HG03280 (cell line): ENCODE measurements at regions not wholly inside any gene's neighbourhood (a gene's known extent, or its start where the extent isn't known, plus 50 kb on each side); places are given as distances from the start of the nearest gene placed in this dataset.
"Not testable (repeated sequence)": the region's sequence is repeated elsewhere in the genome, so short reads cannot be mapped to it uniquely, and the experiment has no call there.

Source experiments
- ATAC-seq: cut with Tn5 transposase; IDR thresholded peaks from one replicate; pipeline ENCODE4 v1.9.1; 2021; ENCODE audit warnings: mild to moderate bottlenecking, moderate library complexity; ENCODE audit not compliant: unreplicated experiment

DNA sequence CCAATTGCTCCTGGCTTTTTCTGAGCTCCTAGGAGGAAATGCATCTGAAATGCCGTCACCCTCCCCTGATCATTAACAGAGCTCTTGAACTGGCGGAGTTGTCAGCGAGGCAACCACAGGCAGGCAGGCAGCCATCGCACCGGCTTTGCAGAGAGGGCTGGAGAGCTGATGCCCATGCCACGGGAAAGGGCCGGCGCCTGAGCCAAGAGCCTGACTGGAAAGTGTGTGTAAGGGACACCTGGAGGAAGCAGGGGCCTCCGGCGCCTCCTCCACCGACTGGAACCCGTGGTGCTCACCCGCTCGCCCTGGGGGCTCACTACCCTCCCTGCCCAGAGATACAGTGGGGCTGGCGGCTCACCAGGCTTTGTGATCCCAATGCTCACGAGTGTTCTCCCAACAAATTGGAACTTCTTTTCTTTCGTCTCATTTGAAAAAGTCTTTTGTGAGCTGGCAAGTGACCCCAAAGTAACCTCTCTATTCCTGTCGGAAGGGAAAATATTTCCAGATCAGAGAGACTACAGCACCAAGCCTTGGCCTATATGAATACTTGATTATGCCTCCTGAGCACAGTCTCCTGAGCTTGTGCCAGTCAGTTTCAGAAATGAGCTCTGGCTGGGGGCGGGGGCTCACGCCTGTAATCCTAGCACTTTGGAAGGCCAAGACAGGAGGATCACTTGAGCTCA, 97.7 kb upstream of the SLC25A33 start:
- ATAC-seq, result no peak

DNA sequence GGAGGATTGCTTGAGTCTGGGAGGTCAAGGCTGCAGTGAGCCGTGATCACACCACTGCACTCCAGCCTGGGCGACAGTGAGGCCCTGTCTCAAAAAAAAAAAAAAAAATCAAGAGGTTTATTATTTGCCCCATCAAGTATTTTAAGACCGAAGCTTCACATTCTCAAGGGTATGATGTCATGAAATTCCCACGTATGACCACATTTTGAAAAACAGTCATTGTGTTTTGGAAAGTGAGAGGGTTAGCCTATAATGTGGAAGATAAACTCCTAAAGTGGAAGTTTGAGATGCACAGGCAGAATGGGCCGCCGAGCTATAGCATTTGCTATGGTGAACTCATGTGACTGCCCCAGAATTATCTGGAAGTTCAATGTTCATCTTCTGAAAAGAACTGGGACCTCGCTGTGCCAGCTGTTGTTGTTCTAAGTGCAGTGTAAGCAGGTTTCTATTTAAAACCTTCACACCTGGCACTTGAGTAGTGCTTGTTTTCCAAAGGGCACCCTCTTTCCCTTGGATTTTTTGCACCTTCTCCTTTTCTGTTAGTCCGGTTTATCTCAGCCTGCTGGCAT, 96.9 kb upstream of the SLC25A33 start:
- no peak for ATAC-seq

DNA sequence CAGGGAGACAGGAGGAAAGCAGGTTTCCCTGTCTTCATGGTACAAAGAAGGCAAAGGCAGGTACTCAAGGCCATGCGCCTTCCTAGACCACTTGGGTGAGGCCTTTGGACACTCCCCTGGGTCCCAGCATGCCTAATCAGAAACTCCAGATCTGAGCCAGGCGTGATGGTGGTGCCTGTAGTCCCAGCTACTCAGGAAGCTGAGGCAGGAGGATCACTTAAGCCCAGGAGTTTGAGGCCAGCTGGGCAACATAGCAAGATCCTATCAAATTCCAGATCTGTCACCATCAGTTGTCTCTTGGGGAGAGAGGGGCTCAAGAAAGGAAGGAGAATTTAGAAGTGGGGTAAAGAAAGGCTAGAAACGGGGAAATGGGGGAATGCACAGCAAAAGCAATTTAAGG, 96.3 kb upstream of the SLC25A33 start:
- ATAC-seq, result no peak

DNA sequence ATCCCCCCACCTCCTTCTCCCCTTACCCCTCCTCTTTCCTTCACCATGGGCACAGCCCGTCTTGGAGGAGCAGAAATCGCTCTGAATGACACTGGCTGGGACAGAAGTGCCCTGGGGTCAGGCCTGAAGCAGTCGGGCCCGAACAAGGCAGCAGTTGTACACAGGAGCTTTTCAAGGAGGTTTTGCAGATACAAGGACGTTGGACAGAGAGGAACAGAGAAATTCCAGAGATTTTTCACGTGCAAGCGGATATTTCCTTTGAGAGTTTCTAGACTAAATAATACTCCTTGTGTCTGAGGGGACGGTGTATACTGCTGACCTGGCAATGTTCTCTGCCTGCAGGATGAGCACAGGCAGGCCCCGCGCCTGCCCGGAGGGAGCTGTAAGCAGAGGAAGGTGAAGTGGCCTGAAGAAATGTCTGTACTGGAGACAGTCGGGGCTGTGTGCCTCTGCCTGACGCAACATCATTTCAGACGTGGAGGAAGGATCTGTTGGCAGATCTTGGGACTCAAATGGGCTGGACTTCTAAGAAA, 95.3 kb upstream of the SLC25A33 start:
- no peak for ATAC-seq

DNA sequence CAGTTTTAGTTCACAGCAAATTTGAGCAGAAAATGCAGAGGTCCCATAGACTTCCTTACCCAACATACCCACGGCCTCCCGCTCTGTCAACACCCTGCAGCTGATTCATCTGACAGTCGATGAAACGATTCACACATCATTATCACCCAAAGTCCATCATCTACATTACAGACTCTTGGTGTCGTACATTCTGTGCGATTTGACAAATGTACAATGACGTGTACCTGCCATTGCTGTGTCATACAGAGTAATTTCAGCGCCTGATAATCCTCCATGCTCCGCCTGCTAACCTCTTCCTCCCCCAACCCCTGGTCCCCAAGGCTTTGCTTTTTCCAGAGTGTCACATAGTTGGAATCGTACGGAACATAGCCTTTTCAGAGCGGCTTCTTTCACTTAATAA, 94.7 kb upstream of the SLC25A33 start:
- no peak for ATAC-seq

DNA sequence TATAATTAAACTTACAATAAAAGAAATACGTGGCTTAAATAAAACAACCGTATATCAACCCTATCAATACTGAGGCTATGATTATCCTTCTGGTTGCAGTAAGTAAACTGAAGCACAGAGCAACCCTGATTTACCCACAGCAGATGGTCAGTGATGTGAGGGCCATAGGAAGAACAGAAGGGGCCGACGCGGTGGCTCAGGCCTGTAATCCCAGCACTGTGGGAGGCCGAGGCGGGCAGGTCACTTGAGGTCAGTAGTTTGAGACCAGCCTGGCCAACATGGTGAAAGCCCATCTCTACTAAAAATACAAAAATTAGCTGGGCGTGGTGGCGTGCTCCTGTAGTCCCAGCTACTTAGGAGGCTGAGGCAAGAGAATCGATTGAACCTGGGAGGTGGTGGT, 94.2 kb upstream of the SLC25A33 start:
- ATAC-seq, result not testable (repeated sequence)

DNA sequence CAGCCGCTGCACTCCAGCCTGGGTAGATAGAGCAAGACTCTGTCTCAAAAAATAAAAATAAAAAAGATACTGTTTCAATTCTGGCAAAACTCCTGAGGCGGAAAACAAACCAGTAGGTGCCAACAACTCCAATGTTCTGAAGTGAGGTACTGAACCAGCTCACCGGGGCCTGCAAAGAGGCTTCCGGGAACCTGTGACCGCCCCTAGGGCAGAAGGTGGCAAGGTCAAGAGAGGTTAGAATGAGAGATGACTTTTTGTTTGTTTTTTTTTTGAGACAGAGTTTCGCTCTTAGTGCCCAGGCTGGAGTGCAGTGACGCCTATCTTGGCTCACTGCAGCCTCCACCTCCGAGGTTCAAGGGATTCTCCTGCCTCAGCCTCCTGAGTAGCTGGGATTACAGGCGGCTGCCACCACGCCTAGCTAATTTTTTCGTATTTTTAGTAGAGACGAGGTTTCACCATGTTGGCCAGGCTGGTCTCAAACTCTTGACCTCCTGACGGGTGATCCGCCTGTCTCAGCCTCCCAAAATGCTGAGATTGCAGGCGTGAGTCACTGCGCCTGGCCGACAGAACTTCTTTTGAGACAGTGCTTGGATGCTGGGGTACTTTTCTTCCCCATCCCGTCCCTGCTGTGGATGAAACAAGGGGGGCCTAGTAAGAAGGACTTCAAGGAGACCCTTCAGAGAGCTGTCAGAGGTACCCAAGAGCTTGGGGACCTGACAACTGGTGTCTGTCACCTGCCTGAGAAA, 91.9 kb upstream of the SLC25A33 start:
- no peak for ATAC-seq

DNA sequence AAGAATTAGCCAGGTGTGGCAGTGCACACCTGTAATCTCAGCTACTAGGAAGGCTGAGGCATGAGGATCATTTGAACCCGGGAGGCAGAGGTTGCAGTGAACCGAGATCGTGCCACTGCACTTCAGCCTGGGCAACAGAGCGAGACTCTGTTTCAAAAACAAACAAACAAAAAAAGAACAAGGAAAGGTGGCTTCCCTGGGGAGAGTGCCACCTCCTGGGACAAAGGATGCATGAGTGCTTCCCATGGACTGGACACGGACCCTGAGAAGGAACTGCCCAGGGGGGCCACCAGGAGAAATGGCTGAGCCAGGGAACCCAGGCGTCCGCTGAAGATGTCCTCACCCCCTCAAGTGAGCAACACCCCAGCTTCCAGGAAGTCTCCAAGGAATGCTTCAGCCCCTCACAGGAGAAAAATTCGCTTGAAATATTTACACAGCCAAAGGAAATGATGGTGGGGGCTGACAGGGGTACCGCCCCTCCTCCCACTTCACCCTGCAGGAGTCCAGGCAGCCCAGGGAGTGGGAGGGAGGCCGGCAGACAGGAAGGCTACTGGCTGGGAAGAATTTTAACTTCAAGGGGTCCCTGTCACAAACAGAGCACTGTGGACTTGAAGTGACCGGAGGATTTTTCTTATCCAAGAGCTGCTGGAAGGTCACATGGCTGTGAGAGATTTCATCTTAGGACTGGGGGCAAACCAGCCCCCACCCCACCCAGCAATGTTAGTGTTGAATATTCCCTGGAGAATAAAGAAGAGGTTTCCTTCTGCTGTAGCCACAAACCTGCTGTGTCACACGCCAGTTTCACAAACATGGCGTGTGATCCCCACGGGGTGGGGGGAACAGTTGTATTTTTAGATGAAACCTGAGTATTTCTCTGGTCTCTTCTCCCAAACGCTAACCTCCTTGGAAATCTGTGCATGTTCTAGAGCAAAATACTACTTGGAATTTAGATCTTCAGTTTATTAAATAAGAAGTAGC, 90.8 kb upstream of the SLC25A33 start:
- ATAC-seq, result no peak

DNA sequence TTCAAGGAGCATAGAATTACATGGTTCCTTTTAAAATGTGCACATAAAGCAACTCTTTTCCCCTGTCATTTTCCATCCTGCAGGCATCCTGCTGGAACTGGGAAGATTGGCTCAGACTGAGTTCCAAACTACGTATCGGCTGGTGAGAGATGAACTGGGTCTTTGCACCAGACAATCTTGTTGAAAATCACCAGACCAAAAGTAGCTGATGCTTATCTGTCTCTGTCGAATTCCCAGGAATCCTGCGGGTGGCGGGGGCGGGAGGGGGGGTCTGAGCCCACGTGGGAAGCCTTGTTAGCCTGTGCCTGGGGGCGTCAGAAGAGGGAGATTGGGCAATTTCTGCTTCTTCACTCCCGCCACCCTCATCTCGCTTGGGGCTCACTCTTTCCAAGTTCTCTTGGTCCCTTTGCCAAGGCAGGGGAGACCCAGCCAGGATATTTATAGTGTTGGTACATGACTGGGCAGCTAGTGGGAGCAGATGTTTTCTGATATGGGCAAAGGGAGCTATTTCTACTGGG, 90.1 kb upstream of the SLC25A33 start:
- no peak for ATAC-seq

DNA sequence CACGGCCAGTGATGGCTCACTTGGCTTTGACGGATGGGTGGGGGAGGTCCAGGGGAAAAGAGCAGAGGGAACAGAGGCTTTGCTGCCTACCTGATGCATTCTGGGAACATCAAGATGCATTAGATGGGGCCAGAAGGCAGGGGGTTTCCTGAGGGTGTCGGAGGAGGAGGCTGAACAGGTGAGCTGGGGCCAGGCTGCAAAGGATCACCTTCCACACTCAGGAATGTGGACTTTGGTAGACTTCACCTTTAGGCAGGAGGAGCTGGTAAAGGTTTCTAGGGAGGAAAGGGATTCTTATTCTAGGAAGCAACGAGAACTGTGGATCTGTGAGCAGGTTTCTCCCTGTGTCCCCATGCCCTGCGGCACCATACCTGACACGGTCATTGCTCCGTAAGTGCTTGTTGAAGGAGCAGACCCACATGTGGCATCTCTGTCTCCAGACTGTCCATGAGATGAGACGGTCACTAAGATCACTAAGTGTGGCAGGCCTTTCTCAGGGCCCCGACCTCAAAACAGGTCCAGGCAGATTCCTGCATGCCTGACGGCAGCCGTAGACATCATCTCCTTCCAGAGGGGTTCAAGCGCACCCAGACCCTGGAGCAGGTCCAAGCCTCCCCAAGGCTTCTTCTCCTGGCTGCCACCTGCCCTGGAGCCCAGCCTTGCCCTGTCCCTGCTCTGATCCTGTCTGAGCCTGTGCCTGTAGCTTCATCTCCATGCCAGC, 89.1 kb upstream of the SLC25A33 start:
- ATAC-seq, result no peak

DNA sequence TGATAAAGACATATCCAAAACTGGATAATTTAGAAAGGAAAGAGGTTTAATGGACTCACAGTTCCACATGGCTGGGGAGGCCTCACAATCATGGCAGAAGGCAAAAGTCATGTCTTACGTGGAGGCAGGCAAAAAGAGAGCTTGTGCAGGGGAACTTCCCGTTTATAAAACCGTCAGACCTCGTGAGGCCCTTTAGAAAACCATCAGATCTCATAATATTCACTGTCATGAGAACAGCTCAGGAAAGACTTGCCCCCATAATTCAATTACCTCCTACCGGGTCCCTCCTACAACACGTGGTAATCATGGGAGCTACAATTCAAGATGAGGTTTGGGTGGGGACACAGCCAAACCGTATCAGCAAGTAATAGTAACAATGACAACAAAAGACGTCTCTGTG, 88.2 kb upstream of the SLC25A33 start:
- ATAC-seq, result no peak

DNA sequence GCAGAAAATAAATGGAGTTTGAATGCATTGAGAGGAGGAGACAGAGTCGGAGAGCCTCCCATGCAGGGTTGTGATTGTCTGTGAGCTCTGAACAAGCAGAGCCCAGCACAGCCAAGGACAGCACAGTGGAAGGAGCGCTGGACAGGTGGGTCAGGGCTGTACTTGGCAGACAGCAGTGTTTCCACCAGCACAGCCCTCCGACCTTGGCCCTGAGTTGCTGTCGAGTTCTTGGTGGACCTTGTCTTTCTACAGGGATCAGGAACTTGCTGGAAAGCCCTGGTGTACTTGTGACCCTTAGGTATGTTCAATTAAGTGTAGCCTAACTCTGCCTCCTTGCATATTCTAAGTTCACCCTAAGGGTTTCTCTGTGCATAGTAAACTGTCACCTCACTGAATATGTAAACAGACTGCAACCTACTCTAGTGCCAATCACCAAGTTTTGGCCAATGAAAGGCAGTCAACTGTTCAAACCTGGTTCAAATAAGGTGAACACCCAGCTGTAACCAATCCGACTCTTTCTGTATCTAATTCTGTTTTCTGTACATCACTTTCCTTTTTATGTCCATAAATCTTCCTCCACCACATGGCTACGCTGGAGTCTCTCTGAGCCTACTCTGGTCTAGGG, 86.6 kb upstream of the SLC25A33 start:
- no peak for ATAC-seq

DNA sequence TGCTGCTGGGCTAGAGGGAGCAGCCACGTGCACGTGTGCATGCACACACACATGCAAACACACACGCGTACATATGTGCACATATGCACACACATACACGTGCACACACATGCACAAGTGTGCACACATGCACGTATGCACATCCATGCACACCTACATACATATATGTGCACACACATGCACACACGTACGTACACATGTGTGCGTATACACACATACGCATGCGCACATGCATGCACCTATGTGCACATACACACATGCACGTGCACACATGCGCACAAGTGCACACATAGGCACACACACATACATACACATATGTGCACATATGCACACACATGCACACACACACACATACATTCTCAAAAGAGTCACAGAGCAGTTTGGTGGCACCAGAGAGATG, 85.9 kb upstream of the SLC25A33 start:
- ATAC-seq, result no peak

DNA sequence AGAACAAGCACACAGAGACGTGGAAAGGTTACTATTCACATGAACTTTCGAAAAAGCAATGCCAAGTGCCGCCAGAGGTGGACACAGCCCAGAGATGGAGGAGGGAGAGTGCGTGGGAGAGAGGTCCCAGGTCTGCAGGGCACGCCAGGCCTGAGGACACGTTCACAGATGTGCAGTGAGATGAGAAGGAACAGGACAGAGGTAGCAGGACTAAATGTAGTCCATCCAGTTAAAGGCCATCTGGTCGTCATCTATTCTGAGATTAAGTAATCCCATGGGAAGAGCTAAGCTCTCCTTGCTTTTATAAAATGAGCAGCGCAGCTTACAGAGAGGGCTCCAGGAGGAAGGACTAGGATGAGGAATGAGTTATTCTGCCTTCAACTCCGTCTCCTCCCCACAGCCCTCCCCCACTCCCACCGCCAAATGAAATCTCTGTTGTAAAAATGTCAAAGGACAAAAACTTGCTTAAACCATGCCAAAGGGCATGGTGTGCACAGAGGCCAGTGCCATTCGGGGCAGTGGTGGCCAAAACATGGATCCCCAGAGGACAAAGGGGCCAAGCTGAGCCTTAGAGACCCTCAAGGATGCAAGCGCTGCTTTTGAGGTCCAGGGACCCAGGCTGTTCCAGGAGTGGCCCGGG, 85.4 kb upstream of the SLC25A33 start:
- no peak for ATAC-seq

DNA sequence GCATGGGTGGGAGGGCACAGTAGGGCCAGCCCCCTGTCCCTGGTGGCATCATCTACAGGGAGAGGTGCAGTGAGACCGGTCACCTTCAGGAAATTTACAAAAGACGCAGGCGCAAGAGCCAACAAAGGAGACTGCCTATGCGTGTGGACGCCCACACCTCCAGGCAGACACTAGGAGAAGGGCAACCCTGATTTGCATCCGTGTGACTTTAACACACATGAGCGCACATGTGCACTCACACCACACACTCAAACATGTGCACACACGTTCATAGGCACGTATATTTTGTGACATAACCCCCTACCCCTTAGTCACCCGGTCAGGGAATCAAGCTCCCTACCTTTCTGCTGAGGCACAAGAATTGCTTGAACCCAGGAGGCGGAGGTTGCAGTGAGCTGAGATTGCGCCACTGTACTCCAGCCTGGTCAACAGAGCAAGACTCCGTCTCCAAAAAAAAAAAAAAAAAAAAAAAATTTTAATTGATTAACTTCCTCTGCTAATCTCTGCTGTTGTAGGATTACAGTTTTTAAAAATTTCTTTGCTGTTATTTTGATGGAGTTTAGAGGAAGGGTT, 84.7 kb upstream of the SLC25A33 start:
- no peak for ATAC-seq

DNA sequence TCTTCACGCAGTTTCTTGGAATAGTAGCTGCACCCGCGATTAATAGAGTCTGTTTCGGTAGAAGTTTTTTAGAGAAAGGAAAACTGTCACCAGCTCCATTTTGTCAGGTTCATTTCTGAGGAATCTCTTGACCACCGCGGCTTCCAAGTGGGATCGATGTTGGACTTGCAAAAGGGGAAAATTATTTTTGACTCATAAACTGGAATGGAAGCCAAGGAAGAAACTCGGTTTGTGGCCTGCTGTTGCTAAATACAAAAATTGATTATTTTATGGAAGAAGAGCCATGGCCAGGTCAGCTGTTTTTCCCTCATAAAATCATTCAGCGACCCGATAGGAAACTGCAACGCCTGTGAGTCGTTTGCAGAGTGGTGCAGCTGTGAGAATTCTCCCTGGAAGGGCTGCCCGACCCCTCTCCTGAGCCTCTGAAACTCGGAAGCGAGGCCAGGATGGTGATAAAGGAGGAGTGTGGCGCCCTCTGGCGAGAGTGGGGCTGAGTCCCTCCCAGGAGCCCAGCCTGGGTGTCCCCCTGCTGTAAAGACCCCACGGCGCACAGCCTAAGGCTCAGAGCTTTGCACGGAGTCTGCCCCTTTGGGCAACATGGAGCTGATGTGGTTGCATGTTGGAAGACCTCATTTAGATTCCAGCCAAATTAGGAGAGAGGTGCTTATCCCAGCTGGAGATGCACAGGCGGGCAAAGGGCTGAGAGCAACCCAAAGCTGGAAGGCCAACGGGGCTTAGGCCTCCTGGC, 83.6 kb upstream of the SLC25A33 start:
- no peak for ATAC-seq

DNA sequence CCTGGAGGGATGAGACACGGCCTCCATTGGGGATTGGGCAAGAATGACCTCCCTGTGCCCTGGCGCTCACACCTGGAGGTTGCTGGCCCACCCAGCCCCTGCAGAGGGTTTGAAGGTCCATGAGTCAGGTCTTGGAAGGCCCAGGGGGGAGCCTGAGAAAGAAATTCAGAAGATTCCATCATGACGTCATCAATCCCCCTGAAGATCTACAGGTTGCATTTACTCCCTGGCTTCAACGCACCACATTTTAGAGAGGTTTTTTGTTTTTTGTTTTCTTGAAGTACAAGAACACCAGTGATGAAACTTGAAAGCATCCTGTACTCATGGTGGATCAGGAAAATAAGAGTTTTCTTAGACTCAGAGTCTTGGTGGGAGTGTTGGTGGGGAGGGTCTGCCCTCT, 82.4 kb upstream of the SLC25A33 start:
- ATAC-seq, result no peak

DNA sequence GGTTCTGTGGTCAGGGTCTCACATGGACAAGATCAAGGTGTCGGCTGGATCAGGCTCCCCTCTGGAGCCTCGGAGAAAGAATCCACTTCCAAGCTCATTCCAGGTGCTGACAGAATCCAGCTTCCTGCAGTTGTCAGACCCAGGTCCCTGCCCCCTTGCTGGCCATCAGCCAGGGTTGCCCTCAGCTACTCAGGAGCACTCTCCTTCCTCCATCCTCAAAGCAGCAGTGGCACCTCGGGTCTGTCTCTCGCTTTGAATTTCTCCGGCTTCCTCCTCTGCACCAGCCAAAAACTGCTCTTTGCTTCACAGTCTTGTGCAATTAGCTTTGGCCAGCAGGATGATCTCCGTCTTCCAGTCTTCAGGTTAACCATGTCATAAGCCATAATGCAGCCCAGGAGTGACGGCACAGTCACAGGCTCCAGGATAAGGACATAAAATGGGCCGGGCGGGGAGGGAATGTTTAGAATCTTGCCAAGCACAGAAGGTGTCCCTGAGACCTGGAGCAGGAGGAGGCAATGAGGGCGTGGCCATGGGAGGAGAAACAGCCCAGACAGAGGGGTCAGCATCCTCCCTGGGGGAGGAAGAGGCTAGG, 79.4 kb upstream of the SLC25A33 start:
- ATAC-seq, result no peak
